GM18520 (cell line): ENCODE measurements at regions not wholly inside any gene's neighbourhood (a gene's known extent, or its start where the extent isn't known, plus 50 kb on each side); places are given as distances from the start of the nearest gene placed in this dataset.
"Not testable (repeated sequence)": the region's sequence is repeated elsewhere in the genome, so short reads cannot be mapped to it uniquely, and the experiment has no call there.

ENCODE experiments used
- ATAC-seq: cut with Tn5 transposase; IDR thresholded peaks from one replicate; pipeline ENCODE4 v1.9.1; 2021; ENCODE audit not compliant: unreplicated experiment

DNA sequence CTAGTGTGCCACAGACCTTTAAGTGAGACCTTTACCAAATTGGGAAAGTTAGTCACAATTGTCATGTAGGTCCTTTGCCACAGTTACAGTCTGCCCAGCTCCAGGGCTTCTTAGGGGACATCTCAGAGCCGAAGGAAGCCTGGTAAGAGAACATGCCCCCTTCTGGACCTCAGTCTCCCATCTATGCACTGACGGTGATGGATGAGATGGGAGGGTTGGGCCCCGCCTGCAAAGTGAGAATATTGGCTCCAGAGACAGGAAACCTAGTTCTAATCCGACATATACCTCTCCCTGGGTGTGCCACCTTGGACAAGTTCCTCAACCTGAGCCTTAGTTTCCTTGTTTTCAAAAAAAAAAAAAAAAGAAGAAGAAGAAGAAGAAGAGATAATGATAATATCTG, 85.1 kb upstream of the NAV2 start:
- ATAC-seq = no peak

DNA sequence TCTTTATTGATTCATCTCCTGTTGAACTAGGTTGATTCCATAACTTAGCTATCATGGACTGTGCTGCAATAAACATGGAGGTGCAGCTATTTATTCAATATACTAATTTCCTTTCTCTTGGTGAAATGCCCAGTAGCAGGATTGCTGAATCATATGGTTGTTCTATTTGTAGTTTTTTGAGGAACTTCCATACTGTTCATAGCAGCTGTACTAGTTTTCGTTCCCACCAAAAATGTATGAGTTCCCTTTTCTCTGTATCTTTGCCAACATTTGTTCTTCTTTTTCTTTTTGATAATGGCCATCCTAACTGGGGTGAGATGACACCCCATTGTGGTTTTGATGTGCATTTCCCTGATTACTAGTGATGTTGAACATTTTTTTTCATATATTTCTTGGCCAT, 87.2 kb upstream of the NAV2 start:
- ATAC-seq = no peak

DNA sequence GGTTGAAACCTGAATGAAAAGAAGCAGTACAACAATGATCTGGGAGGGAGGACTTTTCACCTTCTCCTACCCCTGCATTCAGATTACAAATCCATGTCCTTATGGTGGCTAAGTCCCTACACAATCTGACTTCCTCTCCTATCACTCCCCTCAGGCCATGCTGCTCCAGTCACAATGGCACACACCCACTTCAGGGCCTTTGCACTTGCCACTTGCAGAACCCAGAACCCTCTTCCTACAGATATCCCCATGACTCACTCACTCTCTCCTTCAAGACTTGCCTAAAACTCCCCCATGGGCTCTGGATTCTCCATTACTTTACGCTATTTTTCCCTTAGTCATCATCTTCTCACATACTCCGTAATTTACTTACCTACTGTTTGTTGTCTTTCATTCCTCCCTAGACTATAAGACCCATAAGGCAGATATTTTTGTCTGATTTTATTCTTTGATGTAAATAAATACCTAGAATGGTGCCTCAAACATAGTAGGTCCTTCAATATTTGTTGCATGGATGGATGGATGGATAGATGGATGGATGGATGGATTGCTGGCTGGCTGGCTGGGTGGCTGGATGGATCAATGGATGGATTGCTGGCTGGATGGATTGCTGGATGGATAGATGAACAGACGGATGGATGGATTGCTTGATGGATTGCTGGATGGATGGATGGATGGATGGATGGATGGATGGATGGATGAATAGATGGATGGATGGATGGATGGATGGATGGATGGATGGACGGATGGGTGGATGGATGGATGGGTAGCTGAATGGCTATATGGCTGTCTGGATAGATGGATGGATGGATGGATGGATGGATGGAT, 94.7 kb upstream of the NAV2 start:
- no peak for ATAC-seq

DNA sequence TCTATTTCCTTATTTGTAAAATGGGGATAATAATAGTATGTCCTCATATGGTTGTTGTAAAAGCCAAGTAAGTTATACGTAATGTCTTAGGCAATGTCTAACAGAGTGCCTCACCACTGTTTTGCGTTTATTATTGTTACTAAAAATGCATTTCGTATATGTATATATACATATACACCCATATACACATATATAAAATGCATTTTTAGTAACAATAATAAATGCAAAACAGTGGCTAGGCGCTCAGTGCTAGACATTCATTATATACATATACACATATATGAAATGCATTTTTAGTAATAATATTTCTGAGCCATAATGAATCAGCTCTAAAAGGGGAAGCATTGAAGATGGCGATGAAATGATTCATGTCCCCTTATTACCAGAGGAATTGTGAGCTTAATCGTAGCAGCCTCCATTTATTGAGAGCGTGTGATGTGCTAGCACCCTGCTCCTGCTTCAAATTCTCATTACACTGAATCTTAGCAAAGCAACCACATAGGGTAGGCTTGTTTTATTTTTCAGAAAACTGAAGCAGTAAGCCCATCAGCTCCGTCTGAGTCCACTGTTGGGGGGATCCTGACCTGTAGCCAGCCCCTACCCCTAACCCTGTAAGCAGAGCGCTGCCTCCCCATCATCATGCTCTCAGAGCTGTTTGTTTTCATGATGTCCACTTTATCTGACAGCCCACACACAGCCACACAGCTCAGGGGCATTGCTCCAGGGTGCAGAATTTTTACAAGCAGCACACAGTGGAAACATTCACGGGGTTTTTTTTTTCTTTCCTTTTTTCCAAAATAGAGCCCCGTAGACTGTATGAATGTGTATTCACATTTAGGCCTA, 97.1 kb upstream of the NAV2 start:
- ATAC-seq = no peak

DNA sequence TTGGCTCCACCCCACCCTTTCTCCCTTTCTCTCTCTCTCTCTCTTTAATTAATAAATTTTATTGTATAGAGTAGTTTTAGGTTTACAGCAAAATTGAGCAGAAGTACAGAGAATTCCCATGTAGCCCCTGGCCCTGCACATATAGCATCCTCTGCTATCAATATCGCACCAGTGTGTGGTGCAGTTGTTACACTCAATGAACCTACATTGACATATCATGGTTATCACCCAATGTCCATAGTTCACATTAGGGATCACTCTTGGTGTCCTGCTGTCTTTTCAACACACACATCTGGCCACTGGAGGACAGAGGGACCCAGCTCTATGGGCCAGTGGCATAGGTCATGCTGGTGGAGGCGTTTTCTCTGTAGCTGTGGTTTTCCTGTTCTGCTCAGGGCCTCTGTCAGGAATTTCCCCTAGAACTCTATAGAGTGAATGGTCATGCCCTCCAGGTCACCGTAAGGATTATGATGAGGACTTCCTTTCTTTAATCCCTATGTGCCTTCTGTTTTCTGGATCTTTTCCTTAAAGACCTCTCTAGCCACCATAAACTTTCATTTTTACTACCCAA, 98.2 kb upstream of the NAV2 start:
- ATAC-seq = no peak

DNA sequence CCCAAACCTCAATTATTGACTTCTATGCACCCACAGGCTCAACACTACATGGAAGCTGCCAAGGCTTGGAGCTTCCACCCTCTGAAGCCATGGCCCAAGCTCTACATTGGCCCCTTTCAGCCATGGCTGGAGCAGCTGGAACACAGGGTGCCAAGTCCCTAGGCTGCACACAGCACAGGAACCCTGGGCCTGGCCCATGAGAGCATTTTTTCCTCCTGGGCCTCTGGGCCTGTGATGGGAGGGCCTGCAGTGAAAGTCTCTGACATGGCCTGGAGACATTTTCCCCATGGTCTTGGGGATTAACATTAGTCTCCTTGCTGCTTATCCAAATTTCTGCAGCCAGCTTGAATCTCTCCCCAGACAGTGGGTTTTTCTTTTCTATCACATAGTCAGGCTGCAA, 100.6 kb upstream of the NAV2 start:
- not testable (repeated sequence) for ATAC-seq

DNA sequence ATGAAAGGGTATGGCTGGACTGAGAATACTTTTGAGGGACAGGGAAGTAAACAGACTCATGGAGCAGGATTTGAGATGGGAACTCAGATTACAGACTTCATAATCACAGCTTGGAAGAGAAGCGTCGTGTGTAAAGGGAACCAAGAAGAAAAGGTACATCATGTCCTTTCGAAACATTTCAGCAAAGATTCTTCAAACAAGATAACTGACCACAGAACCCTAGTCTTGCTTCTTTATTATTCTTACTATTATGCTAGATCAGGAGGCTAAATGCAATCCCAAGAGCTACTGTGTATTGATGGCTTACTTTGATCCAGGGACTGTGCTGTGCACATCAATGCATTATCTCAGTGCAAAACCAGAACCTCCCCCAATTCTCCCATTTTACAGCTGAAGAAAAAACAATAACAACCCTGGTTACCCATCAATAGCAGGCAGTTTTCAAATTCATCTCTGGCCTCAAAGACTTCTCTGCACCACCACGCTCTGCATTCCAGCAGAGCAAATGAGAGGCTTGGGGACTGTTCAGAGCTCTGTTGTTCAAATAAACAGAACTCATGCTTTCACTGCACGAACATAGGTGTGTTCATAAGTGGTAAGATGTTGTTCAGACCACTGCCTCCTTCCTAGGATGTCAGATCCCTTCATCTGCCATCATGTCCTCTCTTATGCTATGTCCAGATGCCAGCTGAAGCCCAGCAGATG, 104.8 kb upstream of the NAV2 start:
- no peak for ATAC-seq

DNA sequence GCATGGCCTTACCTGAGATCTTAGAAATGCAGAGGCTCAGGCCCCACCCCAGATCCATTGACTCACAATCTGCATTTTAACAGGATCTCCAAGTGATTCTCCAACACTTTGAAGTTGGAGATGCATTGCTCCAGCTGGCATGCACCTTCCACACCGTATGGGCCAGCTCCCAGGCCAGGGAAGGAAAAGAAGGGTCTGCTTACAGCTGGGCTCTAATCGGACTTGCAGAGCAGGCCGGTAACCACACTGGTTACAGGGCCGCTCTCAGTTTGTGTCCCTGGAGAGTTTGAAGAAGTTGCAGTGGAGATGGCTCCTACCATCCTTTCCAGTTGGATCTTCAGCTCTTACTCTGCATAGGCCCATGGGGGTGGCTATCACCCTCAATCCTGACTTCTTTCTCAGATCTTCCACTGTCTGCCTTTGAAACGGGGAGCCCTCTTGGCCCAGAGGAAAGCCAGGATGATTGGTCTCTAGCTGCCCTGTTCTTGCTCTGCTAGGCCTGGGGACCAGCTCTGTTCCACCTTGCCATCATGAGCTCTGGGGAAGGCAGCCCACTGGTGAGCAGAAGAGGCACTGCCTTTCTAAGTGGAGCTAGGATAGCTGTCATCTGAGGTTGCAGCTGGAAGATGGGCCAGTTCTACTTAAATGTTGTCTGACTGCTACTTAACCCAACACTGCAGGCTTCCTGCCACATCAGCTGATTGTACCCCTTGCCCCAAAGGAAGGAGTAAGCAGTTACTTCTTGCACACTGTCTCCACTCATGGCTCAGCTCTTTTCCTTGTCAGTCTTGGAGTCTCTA, 105.6 kb upstream of the NAV2 start:
- ATAC-seq = no peak

DNA sequence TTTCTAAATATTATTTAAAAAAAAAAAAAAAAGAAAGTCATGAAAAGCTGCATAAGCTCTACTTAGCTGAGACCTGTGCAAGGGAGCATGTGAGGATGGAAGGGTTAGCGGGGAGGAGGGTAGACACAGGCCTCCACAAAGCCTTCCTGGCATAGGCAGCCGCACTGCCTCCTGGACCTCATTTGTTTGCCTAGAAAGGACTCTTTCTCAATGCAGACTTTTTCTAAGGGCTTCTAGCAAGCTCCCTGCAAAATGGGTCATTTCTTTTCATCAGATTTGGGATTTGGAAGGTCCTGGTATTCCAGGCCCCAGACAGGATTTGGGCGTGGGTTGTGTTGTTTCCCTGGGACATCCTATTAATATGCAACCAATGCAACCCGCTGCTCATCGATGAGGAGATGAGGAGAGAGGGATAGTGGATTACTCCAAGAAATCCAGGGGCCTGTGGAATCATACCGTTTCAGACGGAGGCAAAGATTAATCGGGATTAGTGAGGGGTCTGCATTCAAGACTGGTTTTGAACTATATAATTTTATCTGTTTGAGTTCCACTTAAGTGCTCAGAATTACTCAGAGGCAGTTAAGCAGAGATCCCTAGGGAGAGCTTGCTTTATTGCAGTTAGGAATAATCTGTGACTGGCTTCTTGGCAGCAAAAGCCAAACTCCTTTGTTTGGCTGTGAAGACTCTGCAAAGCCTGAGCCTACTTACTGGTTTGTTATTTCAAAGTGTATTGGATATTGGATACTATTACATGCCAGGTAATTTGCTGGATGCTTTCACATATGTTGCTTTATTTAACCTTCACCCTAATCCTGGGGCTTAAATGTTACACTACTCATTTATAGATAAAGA, 106.9 kb upstream of the NAV2 start:
- no peak for ATAC-seq

DNA sequence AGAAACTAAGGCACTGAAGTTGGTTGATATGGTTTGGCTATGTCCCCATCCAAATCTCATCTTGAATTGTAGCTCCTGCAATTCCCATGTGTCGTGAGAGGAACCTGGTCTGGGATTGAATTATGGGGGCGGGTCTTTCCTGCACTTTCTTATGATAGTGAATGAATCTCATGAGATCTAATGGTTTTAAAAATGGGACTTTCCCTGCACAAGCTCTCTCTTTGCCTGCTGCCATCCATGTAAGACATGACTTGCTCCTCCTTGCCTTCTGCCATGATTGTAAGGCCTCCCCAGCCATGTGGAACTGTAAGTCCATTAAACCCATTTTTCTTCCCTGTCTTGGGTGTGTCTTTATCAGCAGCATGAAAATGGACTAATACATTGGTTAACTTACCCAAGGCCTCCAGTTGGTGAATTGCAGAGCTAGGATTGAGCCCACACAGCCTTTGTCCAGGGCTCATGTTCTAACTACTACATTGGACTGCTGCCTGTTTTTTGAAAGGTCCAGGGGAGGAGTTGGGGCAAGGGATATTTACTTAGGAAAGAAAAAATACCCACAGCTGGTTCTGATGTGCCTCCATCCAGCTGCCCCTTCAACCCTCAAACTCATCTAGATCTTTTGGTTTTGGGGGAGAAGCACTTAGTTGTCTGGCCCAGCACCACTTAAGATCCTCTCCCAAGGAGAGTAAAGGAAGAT, 107.8 kb upstream of the NAV2 start:
- ATAC-seq = no peak

DNA sequence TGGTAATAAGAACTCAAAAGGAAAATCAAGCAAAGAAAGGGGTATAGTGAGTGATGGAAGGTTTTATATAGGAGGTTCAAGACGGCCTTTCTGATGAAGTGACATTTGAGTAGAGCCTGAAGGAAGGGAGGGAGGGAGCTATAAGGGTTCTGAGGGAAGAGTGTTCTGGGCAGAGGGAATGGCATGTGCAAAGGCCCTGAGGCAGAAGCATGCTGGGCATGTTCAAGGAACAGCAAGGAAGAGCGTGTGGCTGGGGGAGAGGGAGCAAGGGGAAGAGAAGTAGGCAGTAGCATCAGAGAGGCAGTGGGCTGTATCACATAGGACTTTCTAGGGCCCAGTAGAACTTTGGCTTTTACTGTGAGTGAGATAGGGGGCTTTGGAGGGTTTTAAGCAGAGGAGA, 108.9 kb upstream of the NAV2 start:
- no peak for ATAC-seq

DNA sequence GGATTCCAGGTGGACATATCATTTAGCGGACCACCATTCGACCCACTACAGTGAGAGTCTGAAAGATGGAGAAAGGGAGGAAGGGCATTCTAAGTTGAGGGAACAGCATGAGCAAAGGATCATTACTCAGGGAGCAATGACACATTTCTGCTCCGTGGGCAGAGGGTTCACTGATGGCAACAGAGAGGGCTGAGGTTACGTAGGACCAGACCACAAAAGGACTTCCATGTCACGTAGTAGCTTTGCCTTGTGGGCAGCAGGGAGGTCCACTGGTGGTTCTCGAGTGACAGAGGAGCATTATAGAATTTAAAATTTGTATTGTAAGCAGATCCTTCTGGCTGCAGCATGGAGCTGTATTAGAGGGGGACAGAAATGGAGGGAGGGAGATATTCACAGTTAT, 109.7 kb upstream of the NAV2 start:
- no peak for ATAC-seq

DNA sequence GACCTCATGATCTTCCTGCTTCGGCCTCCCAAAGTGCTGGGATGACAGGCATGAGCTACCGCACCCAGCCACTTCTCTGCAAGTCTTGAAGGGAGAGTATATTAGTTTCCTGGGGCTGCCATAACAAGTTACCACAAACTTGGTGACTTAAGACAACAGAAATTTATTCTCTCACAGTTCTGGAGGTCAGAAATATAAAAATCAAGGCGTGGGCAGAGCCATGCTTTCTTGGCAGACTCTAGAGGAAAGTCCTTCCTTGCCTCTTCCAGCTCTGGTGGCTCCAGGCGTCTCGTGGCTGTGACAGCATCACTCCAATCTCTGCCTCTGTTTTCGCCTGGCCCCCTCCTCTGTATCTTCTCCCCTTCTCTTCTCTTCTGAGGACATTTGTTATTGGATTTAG, 110.2 kb upstream of the NAV2 start:
- ATAC-seq = no peak

DNA sequence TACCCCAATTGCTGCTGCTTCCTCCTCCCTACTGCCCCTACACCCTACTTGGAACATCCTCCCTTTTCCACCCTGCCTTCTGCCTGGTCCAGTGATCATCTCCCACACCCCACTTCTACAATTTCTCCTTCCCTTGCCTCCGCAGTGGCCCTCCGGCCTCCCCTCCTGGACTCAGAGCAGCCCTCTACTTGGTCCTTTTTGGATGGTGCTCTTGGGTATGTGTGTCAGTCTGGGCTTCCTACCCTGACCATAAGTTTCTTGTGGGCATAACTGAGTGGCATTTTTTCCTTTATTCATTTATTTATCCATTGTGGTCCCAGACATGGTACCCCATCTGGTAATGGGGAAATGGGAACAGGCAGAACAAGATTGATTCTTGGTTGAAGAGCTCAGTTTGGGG, 111.4 kb upstream of the NAV2 start:
- no peak for ATAC-seq

DNA sequence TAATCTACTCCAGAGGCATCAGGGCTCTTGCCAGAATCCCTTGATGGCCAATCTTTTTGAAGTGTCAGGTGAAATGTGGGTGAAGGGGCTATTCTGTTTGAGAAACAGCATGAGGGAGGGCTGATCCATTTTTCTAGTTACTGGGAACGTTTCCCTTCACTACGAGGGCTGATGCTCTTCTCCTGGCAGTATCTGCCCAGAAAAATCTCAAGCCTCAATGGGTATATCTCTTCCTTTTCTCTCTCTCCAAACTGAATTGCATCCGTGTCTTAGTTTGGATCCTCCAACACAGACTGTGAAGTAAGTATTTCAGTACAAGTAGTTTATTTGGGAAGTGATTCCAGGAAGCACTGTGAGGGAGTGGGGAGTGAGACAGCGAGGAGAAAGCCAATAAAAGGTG, 113.0 kb upstream of the NAV2 start:
- ATAC-seq = no peak

DNA sequence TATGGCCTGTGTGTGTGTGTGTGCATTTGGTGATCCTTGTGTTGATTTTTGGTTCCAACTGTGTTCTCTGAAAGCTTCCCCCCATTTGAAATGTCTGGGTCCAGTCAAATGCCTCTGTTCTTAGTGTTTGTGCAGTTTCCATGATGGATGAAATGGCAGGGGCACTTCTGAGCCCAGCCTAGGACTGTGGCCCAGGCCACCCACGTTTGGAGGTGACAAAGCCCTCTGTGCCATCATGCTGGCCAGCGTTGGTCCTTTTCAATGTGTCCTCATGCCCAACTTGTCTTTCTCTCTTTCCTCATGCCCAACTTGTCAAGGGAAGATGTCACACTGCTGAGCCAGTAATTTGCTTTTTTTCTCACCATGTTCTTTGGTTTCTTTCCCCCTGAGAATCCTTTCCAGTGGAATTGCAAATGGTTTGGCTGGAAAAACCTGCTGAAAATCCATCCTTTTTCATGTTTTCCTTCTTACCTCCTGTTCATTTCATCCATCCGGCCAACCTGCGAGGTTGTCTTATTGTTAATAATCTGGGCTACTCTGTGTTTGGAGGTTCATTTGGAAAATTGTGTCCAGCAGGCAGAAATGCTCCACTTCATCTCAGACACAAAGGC, 113.7 kb upstream of the NAV2 start:
- ATAC-seq = no peak

DNA sequence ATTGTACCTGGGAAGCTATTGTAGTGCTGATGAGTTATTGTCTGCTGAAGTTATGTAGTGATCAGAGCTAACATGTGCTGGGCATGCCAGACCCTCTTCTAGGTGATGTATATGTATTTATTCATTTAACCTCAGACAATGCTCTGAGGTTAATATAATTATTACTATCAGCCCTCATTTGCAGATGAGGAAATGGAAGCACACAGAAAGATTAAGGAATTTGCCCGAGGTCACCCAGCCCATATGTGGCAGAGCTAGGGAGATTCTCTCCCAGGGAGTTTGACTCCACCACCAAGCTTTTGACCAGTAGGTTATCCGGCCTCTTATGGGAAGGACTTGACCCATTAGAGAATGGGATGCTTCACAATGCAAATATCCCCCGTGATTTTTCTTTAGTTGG, 114.2 kb upstream of the NAV2 start:
- no peak for ATAC-seq

DNA sequence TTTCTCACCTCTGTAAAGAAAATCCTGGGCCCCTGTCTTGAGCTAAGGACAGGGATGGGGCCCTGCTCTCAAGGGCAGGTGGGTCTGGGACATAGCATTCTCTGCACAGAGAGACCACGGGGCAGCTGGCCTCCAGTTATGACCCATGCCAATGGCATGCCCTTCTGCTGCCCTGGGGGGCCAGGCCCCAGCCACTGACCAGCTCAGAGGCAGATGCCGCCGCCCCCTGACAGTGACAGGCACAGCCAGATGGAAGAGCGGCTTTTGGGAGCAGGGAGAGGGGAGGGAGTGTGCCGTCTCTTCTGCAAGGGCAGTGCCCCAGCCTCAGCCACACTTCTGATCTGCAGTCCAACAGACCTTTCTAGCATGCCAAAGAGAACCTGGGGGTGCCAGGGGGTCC, 114.8 kb upstream of the NAV2 start:
- no peak for ATAC-seq

DNA sequence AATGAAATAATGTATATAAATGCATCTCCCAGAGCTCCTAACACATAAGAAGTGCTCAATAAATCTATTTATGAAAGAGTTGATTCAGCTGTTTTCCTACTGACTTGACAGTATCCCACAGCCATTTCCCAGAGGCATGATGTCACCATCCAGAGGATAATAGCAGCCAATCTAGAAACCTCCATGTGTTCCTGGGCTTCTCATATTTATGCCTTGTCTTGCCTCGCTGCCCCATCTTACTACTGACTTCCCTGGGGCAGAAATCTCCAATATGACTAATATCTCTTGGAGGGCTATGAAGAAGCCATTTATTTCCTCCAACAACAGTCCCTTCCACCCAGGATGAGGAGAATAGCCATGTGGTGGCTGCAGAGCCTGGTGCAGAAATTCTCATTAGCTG, 115.4 kb upstream of the NAV2 start:
- ATAC-seq = no peak
